HCT116 (cell line): ENCODE measurements at regions not wholly inside any gene's neighbourhood (a gene's known extent, or its start where the extent isn't known, plus 50 kb on each side); places are given as distances from the start of the nearest gene placed in this dataset.

Experiments used
- ATAC-seq: fragments of 200-7000 bp; cut with Tn5 transposase; 2 replicates; pipeline ENCODE4 v1.9.1; 2020; ENCODE audit warnings: mild to moderate bottlenecking, moderate library complexity
- BruUV-seq: library from RNA; stranded (reverse); fragments of 400-500 nt; replicated peaks from 2 replicates; lab custom pipeline; 2021; lab: Mats Ljungman, UMichigan
- CTCF ChIA-PET: fragments of 300-600 bp; sonication (Branson Sonifier 250); formaldehyde crosslinking; loops from one replicate; lab custom pipeline; 2021; ENCODE audit warnings: antibody characterized with exemption; lab: Charles Lee
- POLR2A ChIA-PET: fragments of 300-600, 350-600 bp; sonication (Branson Sonifier 250); formaldehyde crosslinking; loops from one replicate; lab custom pipeline; 2021; ENCODE audit warnings: antibody characterized with exemption; lab: Charles Lee
- RAD21 ChIA-PET, 2 experiments: fragments of 300-600 bp; sonication (Branson Sonifier 250); formaldehyde crosslinking; loops; one replicate each; lab custom pipeline; 2023; ENCODE audit warnings: low total read pairs in 2 of 2; ENCODE audit not compliant: uncharacterized antibody in 2 of 2, unreplicated experiment in 2 of 2, low non-redundant PET in 1 of 2; lab: Charles Lee
- DNase-seq: peaks from one replicate; pipeline ENCODE4 v3.0.0-alpha.2; 2010; ENCODE audit warnings: low read depth, low spot score
- H2AFZ ChIP-seq: fragments of 200-600 bp; shearing (Covaris generic), sonication (generic); 2 replicates; pipeline ENCODE4 v1.6.1; 2017; ENCODE audit warnings: low read depth, mixed run types, mixed read lengths, antibody characterized with exemption, low read length; ENCODE audit not compliant: poor library complexity, severe bottlenecking
- H3K27ac ChIP-seq: 2 replicates; pipeline ENCODE4 v1.5.1; 2012; ENCODE audit warnings: low read depth, low read length
- H3K27me3 ChIP-seq: fragments of 200-600 bp; sonication (generic); 2 replicates; pipeline ENCODE4 v1.6.1; 2016; ENCODE audit warnings: mixed run types, low read length, mixed read lengths; ENCODE audit not compliant: insufficient read depth
- H3K36me3 ChIP-seq, 2 experiments: fragments of 200-500 bp in 1 of 2; fragments of 200-600 bp in 1 of 2; sonication (Bioruptor generic) in 1 of 2; sonication (generic) in 1 of 2; 2 replicates each; pipeline versions ENCODE4 v1.5.1 to v1.6.1; 2014 to 2016; ENCODE audit warnings: low read length in 2 of 2, inconsistent platforms in 1 of 2, mixed read lengths in 1 of 2, mixed run types in 1 of 2; ENCODE audit not compliant: insufficient read depth in 2 of 2, control insufficient read depth in 1 of 2
- H3K4me1 ChIP-seq, 2 experiments: fragments of 200-600 bp in 1 of 2; sonication (generic) in 1 of 2; 2 replicates each; pipeline versions ENCODE4 v1.5.1 to v1.6.1; 2012 to 2017; ENCODE audit warnings: low read length in 2 of 2, inconsistent platforms in 1 of 2, mild to moderate bottlenecking in 1 of 2, mixed read lengths in 1 of 2, mixed run types in 1 of 2, moderate library complexity in 1 of 2; ENCODE audit not compliant: insufficient read depth in 2 of 2, control insufficient read depth in 1 of 2
- H3K4me2 ChIP-seq: fragments of 200-600 bp; sonication (generic); 2 replicates; pipeline ENCODE4 v1.6.1; 2017; ENCODE audit warnings: mixed run types, low read length, mixed read lengths
- H3K4me3 ChIP-seq, 2 experiments: fragments of 200-600 bp in 1 of 2; sonication (generic) in 1 of 2; replicated peaks in 1 of 2; 2 replicates each; pipeline ENCODE4 v1.5.1; 2011 to 2016; ENCODE audit warnings: low read length in 2 of 2, control low read depth in 1 of 2, low read depth in 1 of 2, mild to moderate bottlenecking in 1 of 2, mixed read lengths in 1 of 2, mixed run types in 1 of 2
- H3K79me2 ChIP-seq: fragments of 200-600 bp; sonication (generic); 2 replicates; pipeline ENCODE4 v1.6.1; 2017; ENCODE audit warnings: mild to moderate bottlenecking, mixed run types, low read length, moderate library complexity, mixed read lengths; ENCODE audit not compliant: insufficient read depth
- H3K9ac ChIP-seq: fragments of 200-600 bp; sonication (generic); 2 replicates; pipeline ENCODE4 v1.6.1; 2016; ENCODE audit warnings: low read length, mixed read lengths
- H3K9me2 ChIP-seq: fragments of 200-600 bp; sonication (generic), shearing (Covaris generic); 2 replicates; pipeline ENCODE4 v1.6.1; 2017; ENCODE audit warnings: mixed run types, mild to moderate bottlenecking, moderate library complexity; ENCODE audit not compliant: insufficient read depth
- H3K9me3 ChIP-seq, 2 experiments: fragments of 200-500 bp in 1 of 2; fragments of 200-600 bp in 1 of 2; sonication (Bioruptor generic) in 1 of 2; sonication (generic) in 1 of 2; 2 replicates each; pipeline ENCODE4 v1.6.1; 2014 to 2017; ENCODE audit warnings: low read length in 2 of 2, mixed read lengths in 2 of 2, inconsistent platforms in 1 of 2, low read depth in 1 of 2, mild to moderate bottlenecking in 1 of 2, mixed run types in 1 of 2, moderate library complexity in 1 of 2; ENCODE audit not compliant: control insufficient read depth in 1 of 2, insufficient read depth in 1 of 2
- H4K20me1 ChIP-seq: fragments of 200-600 bp; sonication (generic), shearing (Covaris generic); 2 replicates; pipeline ENCODE4 v1.6.1; 2017; ENCODE audit warnings: mixed run types, mild to moderate bottlenecking, moderate library complexity; ENCODE audit not compliant: insufficient read depth
- ATF3 ChIP-seq: IDR thresholded peaks from 2 replicates; pipeline ENCODE4 v1.6.1; 2012
- CBX3 ChIP-seq: IDR thresholded peaks from 2 replicates; pipeline ENCODE4 v1.6.1; 2012; ENCODE audit warnings: low read depth
- CEBPB ChIP-seq: IDR thresholded peaks from 2 replicates; pipeline ENCODE4 v1.6.1; 2012; ENCODE audit warnings: low read depth
- CTCF ChIP-seq, 3 experiments: fragments of 200-600 bp in 1 of 3; sonication (generic) in 1 of 3; IDR thresholded peaks in 2 of 3; conservative IDR thresholded peaks in 1 of 3; 2 replicates each; pipeline ENCODE4 v1.5.1; 2012 to 2017; ENCODE audit warnings: low read depth in 2 of 3, low read length in 2 of 3, antibody characterized with exemption in 1 of 3, borderline replicate concordance in 1 of 3, control low read depth in 1 of 3, mild to moderate bottlenecking in 1 of 3, mixed read lengths in 1 of 3, mixed run types in 1 of 3, moderate library complexity in 1 of 3; ENCODE audit not compliant: insufficient read depth in 1 of 3
- ELF1 ChIP-seq: IDR thresholded peaks from 2 replicates; pipeline ENCODE4 v1.6.1; 2012; ENCODE audit warnings: low read depth, borderline replicate concordance
- EZH2 ChIP-seq: fragments of 200-600 bp; sonication (generic); IDR thresholded peaks from 2 replicates; pipeline ENCODE4 v1.6.1; 2017; ENCODE audit warnings: antibody characterized with exemption, mixed run types
- EZH2phosphoT487 ChIP-seq: fragments of 200-600 bp; IDR thresholded peaks from 2 replicates; pipeline ENCODE4 v1.6.1; 2018; ENCODE audit warnings: antibody characterized with exemption, borderline replicate concordance
- FOSL1 ChIP-seq: IDR thresholded peaks from 2 replicates; pipeline ENCODE4 v1.6.1; 2012; ENCODE audit warnings: low read depth
- JUND ChIP-seq: IDR thresholded peaks from 2 replicates; pipeline ENCODE4 v1.6.1; 2012
- MAX ChIP-seq: IDR thresholded peaks from 2 replicates; pipeline ENCODE4 v1.6.1; 2012
- POLR2A ChIP-seq: IDR thresholded peaks from 2 replicates; pipeline ENCODE4 v1.7.0; 2011; ENCODE audit warnings: borderline replicate concordance; ENCODE audit not compliant: insufficient read depth, insufficient read length; ENCODE audit errors: extremely low read depth
- POLR2AphosphoS5 ChIP-seq: IDR thresholded peaks from 2 replicates; pipeline ENCODE4 v1.6.1; 2011; ENCODE audit warnings: mild to moderate bottlenecking, low read depth, low read length, moderate library complexity
- REST ChIP-seq: IDR thresholded peaks from 2 replicates; pipeline ENCODE4 v1.6.1; 2012; ENCODE audit warnings: low read depth
- SIN3A ChIP-seq: IDR thresholded peaks from 2 replicates; pipeline ENCODE4 v1.6.1; 2012; ENCODE audit warnings: low read depth
- SP1 ChIP-seq: IDR thresholded peaks from 2 replicates; pipeline ENCODE4 v1.6.1; 2012; ENCODE audit warnings: low read depth
- SRF ChIP-seq: IDR thresholded peaks from 2 replicates; pipeline ENCODE4 v1.6.1; 2012; ENCODE audit warnings: low read depth
- TCF7L2 ChIP-seq: IDR thresholded peaks from 2 replicates; pipeline ENCODE4 v1.7.0; 2011; ENCODE audit warnings: borderline replicate concordance, inconsistent platforms; ENCODE audit not compliant: insufficient read depth, insufficient read length; ENCODE audit errors: extremely low read depth
- YY1 ChIP-seq: IDR thresholded peaks from 2 replicates; pipeline ENCODE4 v1.6.1; 2011; ENCODE audit warnings: low read length, low read depth, moderate library complexity, mild to moderate bottlenecking; ENCODE audit not compliant: insufficient replicate concordance; ENCODE audit errors: extremely low read depth
- ZBTB33 ChIP-seq: IDR thresholded peaks from 2 replicates; pipeline ENCODE4 v1.6.1; 2011; ENCODE audit warnings: mild to moderate bottlenecking, low read length, moderate library complexity; ENCODE audit not compliant: insufficient replicate concordance; ENCODE audit errors: extremely low read depth
- ZFX ChIP-seq: fragments of 450-650 bp; IDR thresholded peaks from 2 replicates; pipeline ENCODE4 v1.6.1; 2017
- intact Hi-C: fragments of 100-400 bp; cut with micrococcal nuclease; formaldehyde crosslinking; loops from 2 replicates; pipeline ENCODE4 v1.10.0; 2022

GRCh38 chr3:135865553-135865952, 100.0 kb upstream of the PPP2R3A start:
- intact Hi-C loops = no loop called here
- BruUV-seq = no TSS peak
- Histone ChIP-seq H4K20me1 (no peaks in the 10 kb centered on the region), H2AFZ (no peak overlapping the region), H3K27me3 (peaks cover 6% of the 10 kb centered on the region; the same call in 1 of the 2 replicates), H3K4me1 (no peaks in the 10 kb centered on the region), H3K79me2 (no peaks in the 10 kb centered on the region), H3K4me3 (no peak overlapping the region), H3K9me3 (no peaks in the 10 kb centered on the region), H3K36me3 (no peaks in the 10 kb centered on the region), H3K27ac (no peak overlapping the region), H3K9ac (no peak overlapping the region), H3K4me2 (no peak overlapping the region), H3K9me2 (no peaks in the 10 kb centered on the region)
- DNase-seq (no peak), ATAC-seq (no peak)
- RAD21 ChIA-PET = no interaction called here
- CTCF ChIA-PET = no interaction called here
- TF ChIP-seq EZH2 (no peak), POLR2A (no peak), YY1 (no peak), POLR2AphosphoS5 (no peak), TCF7L2 (no peak), ELF1 (no peak), CBX3 (no peak), ZFX (no peak), REST (no peak), SIN3A (no peak), MAX (no peak), EZH2phosphoT487 (no peak), JUND (no peak), CTCF (IDR thresholded peaks at IDR 0.05 in 2 of 3, conservative IDR thresholded peaks at IDR 0.05 in 1 of 3; ENCODE audit: borderline replicate concordance in 1 of 3, insufficient read depth in 1 of 3, low read depth in 2 of 3, low read length in 2 of 3) (no peak), ATF3 (no peak), SRF (no peak), FOSL1 (no peak), ZBTB33 (no peak), SP1 (no peak), CEBPB (no peak)
- POLR2A ChIA-PET = no interaction called here
